SK-N-SH (cell line): ENCODE measurements at regions not wholly inside any gene's neighbourhood (a gene's known extent, or its start where the extent isn't known, plus 50 kb on each side); places are given as distances from the start of the nearest gene placed in this dataset.

Experiments used
- CTCF ChIA-PET: fragments of 300-600, 350-600 bp; formaldehyde crosslinking; extraction: SDS; loops from one replicate; lab custom pipeline; 2021; lab: Yijun Ruan, JAX
- POLR2A ChIA-PET: fragments of 350-600 bp; sonication (Branson Sonifier 250); formaldehyde crosslinking; extraction: SDS; loops from one replicate; lab custom pipeline; 2020; ENCODE audit warnings: antibody characterized with exemption, inconsistent platforms; lab: Yijun Ruan, JAX
- DNase-seq: peaks from one replicate; pipeline ENCODE4 v3.0.0; 2012
- H2AFZ ChIP-seq: fragments of 200-600 bp; sonication (generic); 2 replicates; pipeline ENCODE4 v1.8.1; 2016; ENCODE audit warnings: antibody characterized with exemption, mild to moderate bottlenecking, low read depth
- H3F3A ChIP-seq: fragments of 200-600 bp; sonication (generic); replicated peaks from 2 replicates; pipeline ENCODE3; 2016; ENCODE audit warnings: antibody characterized with exemption, mild to moderate bottlenecking; ENCODE audit not compliant: insufficient read depth
- H3K27ac ChIP-seq, 2 experiments: fragments of 200-500 bp in 1 of 2; fragments of 200-600 bp in 1 of 2; sonication (Bioruptor generic) in 1 of 2; sonication (generic), shearing (Covaris generic) in 1 of 2; 2 replicates each; pipeline versions ENCODE4 v1.5.1 to v1.6.1; 2014 to 2016; ENCODE audit warnings: low read depth in 2 of 2, inconsistent platforms in 1 of 2, low read length in 1 of 2, mild to moderate bottlenecking in 1 of 2, mixed read lengths in 1 of 2
- H3K27me3 ChIP-seq: fragments of 200-600 bp; sonication (generic), shearing (Covaris generic); 2 replicates; pipeline ENCODE4 v1.6.1; 2016; ENCODE audit warnings: mixed run types; ENCODE audit not compliant: insufficient read depth
- H3K36me3 ChIP-seq, 2 experiments: fragments of 200-500 bp in 1 of 2; fragments of 200-600 bp in 1 of 2; sonication (Bioruptor generic) in 1 of 2; sonication (generic) in 1 of 2; replicated peaks in 1 of 2; 2 replicates each; pipeline versions ENCODE3 to v1.5.1; 2014 to 2016; ENCODE audit warnings: low read length in 1 of 2, mild to moderate bottlenecking in 1 of 2; ENCODE audit not compliant: insufficient read depth in 2 of 2, control insufficient read depth in 1 of 2
- H3K4me1 ChIP-seq, 2 experiments: fragments of 200-500 bp in 1 of 2; fragments of 200-600 bp in 1 of 2; sonication (Bioruptor generic) in 1 of 2; sonication (generic), shearing (Covaris generic) in 1 of 2; 2 replicates each; pipeline versions ENCODE4 v1.5.1 to v1.6.1; 2014 to 2016; ENCODE audit warnings: low read depth in 1 of 2, low read length in 1 of 2, mixed run types in 1 of 2; ENCODE audit not compliant: insufficient read depth in 2 of 2, control insufficient read depth in 1 of 2
- H3K4me2 ChIP-seq: fragments of 200-600 bp; sonication (generic), shearing (Covaris generic); 2 replicates; pipeline ENCODE4 v1.6.1; 2017; ENCODE audit warnings: mixed run types
- H3K4me3 ChIP-seq, 2 experiments: fragments of 200-500 bp in 1 of 2; fragments of 200-600 bp in 1 of 2; sonication (Bioruptor generic) in 1 of 2; sonication (generic), shearing (Covaris generic) in 1 of 2; 2 replicates each; pipeline versions ENCODE4 v1.5.1 to v1.8.1; 2014 to 2016; ENCODE audit warnings: low read depth in 2 of 2, inconsistent platforms in 1 of 2, low read length in 1 of 2, mild to moderate bottlenecking in 1 of 2, mixed read lengths in 1 of 2, moderate library complexity in 1 of 2
- H3K79me2 ChIP-seq: fragments of 200-600 bp; sonication (generic); 2 replicates; pipeline ENCODE4 v1.8.1; 2017; ENCODE audit warnings: mild to moderate bottlenecking; ENCODE audit not compliant: insufficient read depth
- H3K9ac ChIP-seq: fragments of 200-600 bp; sonication (generic); 2 replicates; pipeline ENCODE4 v1.6.1; 2017; ENCODE audit warnings: mixed run types
- H3K9me2 ChIP-seq: fragments of 200-600 bp; sonication (generic); 2 replicates; pipeline ENCODE4 v1.6.1; 2017; ENCODE audit warnings: mixed run types
- H3K9me3 ChIP-seq: fragments of 200-600 bp; sonication (generic); 2 replicates; pipeline ENCODE4 v1.6.1; 2017; ENCODE audit warnings: mixed run types, mild to moderate bottlenecking, moderate library complexity
- H4K20me1 ChIP-seq: fragments of 200-600 bp; sonication (generic); 2 replicates; pipeline ENCODE4 v1.6.1; 2017; ENCODE audit warnings: mild to moderate bottlenecking, mixed run types; ENCODE audit not compliant: insufficient read depth
- ELF1 ChIP-seq: IDR thresholded peaks from 2 replicates; pipeline ENCODE4 v1.4.0; 2012
- EP300 ChIP-seq, 2 experiments: IDR thresholded peaks; 2 replicates each; pipeline versions ENCODE4 v1.4.0 to v1.6.1; 2012; ENCODE audit warnings: borderline replicate concordance in 1 of 2, low read depth in 1 of 2, low read length in 1 of 2
- FOSL2 ChIP-seq: IDR thresholded peaks from 2 replicates; pipeline ENCODE4 v1.4.0; 2012; ENCODE audit warnings: low read depth, mild to moderate bottlenecking, moderate library complexity, borderline replicate concordance
- FOXM1 ChIP-seq: IDR thresholded peaks from 2 replicates; pipeline ENCODE4 v1.4.0; 2012; ENCODE audit warnings: low read depth, mild to moderate bottlenecking
- GATA2 ChIP-seq: sonication (generic); formaldehyde crosslinking; IDR thresholded peaks from 2 replicates; pipeline ENCODE4 v1.5.0; 2020; ENCODE audit warnings: mild to moderate bottlenecking, missing genetic modification reagents
- JUND ChIP-seq: IDR thresholded peaks from 2 replicates; pipeline ENCODE4 v1.4.0; 2012
- MEF2A ChIP-seq: IDR thresholded peaks from 2 replicates; pipeline ENCODE4 v1.4.0; 2012; ENCODE audit warnings: low read depth, borderline replicate concordance
- MXI1 ChIP-seq: IDR thresholded peaks from 2 replicates; pipeline ENCODE4 v1.6.1; 2012; ENCODE audit warnings: mild to moderate bottlenecking, low read depth, low read length, improper control_type of control experiment
- POLR2AphosphoS5 ChIP-seq: IDR thresholded peaks from 2 replicates; pipeline ENCODE4 v1.6.1; 2012; ENCODE audit warnings: low read depth, low read length
- RAD21 ChIP-seq: IDR thresholded peaks from 2 replicates; pipeline ENCODE4 v1.6.1; 2012; ENCODE audit warnings: mild to moderate bottlenecking, low read length
- RFX5 ChIP-seq: IDR thresholded peaks from 2 replicates; pipeline ENCODE4 v1.6.1; 2012; ENCODE audit warnings: mild to moderate bottlenecking, improper control_type of control experiment, low read length
- RXRA ChIP-seq: IDR thresholded peaks from 2 replicates; pipeline ENCODE4 v1.4.0; 2012; ENCODE audit warnings: low read depth, mild to moderate bottlenecking, borderline replicate concordance
- SIN3A ChIP-seq: IDR thresholded peaks from 2 replicates; pipeline ENCODE4 v1.6.1; 2012; ENCODE audit warnings: low read depth, mild to moderate bottlenecking, low read length, moderate library complexity, borderline replicate concordance
- SMC3 ChIP-seq: IDR thresholded peaks from 2 replicates; pipeline ENCODE4 v1.6.1; 2012; ENCODE audit warnings: low read depth, low read length, improper control_type of control experiment
- TAF1 ChIP-seq: IDR thresholded peaks from 2 replicates; pipeline ENCODE4 v1.6.1; 2012; ENCODE audit warnings: low read depth, mild to moderate bottlenecking, low read length, moderate library complexity, borderline replicate concordance
- TCF12 ChIP-seq: IDR thresholded peaks from 2 replicates; pipeline ENCODE4 v1.4.0; 2012
- TEAD4 ChIP-seq: IDR thresholded peaks from 2 replicates; pipeline ENCODE4 v1.4.0; 2012; ENCODE audit warnings: mild to moderate bottlenecking, borderline replicate concordance; ENCODE audit not compliant: insufficient read depth
- YY1 ChIP-seq: IDR thresholded peaks from 2 replicates; pipeline ENCODE4 v1.4.0; 2012; ENCODE audit warnings: low read depth, mild to moderate bottlenecking
- WGBS: methylation state at CpG from one replicate; pipeline ENCODE4 v1.1.6; 2017; ENCODE audit warnings: low lambda C conversion rate; 5-methylcytosine and 5-hydroxymethylcytosine counted together
- TF ChIP-seq, protein P1 (sequence below): fragments of 150-350 bp; IDR thresholded peaks from 2 replicates; pipeline ENCODE4 v1.6.1; 2016; ENCODE audit warnings: mild to moderate bottlenecking, low read depth, low read length
- TF ChIP-seq, protein P2 (sequence below): IDR thresholded peaks from 2 replicates; pipeline ENCODE4; 2012
- TF ChIP-seq, protein P3 (sequence below): IDR thresholded peaks from 2 replicates; pipeline ENCODE4 v1.4.0; 2012; ENCODE audit warnings: low read depth, borderline replicate concordance
- TF ChIP-seq, protein P4 (sequence below): fragments of 200-600 bp; sonication (generic); IDR thresholded peaks from 2 replicates; pipeline ENCODE4 v1.6.1; 2017; ENCODE audit warnings: antibody characterized with exemption, mild to moderate bottlenecking, moderate library complexity
- TF ChIP-seq, protein P5 (sequence below): fragments of 150-350 bp; IDR thresholded peaks from 2 replicates; pipeline ENCODE4 v1.6.1; 2017; ENCODE audit warnings: antibody characterized with exemption, low read length, low read depth, borderline replicate concordance
- TF ChIP-seq, protein P6 (sequence below): IDR thresholded peaks from 2 replicates; pipeline ENCODE4 v1.4.0; 2012; ENCODE audit warnings: low read depth

DNA sequence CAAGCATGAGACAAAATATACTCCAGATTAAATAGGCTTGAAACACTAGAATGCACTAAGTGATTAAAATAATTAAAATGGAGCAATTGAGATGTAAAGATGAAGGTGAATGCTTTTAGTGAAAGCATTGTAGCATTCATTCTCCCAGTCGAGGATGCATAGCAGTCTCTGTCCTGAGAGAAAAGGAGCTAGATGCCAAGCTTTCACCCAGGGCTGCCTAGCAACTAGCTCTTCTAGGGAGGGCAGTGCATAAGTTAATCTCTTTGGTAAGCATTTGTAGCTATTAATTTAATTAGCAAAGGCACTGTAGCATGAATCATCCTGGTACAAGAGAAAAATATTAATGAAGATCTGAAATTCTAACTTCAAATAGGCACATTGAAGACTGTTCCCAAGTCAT lies 1014.8 kb downstream of the C4orf33 start:
- Histone ChIP-seq H3K27ac (no peak overlapping the region), H3K9me2 (no peaks in the 10 kb centered on the region), H3K9me3 (no peaks in the 10 kb centered on the region), H2AFZ (no peak overlapping the region), H3F3A (no peaks in the 10 kb centered on the region), H3K36me3 (no peaks in the 10 kb centered on the region), H3K79me2 (no peaks in the 10 kb centered on the region), H3K9ac (no peak overlapping the region), H3K4me3 (no peak overlapping the region), H4K20me1 (no peaks in the 10 kb centered on the region), H3K27me3 (no peaks in the 10 kb centered on the region; the same call in 1 of the 2 replicates), H3K4me1 (no peaks in the 10 kb centered on the region), H3K4me2 (no peak overlapping the region)
- WGBS: 0% methylated on average over 1 of the region's 1 CpG
- TF ChIP-seq, protein P1, sequence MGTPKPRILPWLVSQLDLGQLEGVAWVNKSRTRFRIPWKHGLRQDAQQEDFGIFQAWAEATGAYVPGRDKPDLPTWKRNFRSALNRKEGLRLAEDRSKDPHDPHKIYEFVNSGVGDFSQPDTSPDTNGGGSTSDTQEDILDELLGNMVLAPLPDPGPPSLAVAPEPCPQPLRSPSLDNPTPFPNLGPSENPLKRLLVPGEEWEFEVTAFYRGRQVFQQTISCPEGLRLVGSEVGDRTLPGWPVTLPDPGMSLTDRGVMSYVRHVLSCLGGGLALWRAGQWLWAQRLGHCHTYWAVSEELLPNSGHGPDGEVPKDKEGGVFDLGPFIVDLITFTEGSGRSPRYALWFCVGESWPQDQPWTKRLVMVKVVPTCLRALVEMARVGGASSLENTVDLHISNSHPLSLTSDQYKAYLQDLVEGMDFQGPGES: no peak
- TF ChIP-seq POLR2AphosphoS5 (no peak), TCF12 (no peak), RFX5 (no peak), YY1 (no peak), FOXM1 (no peak), TAF1 (no peak), MXI1 (no peak), RAD21 (no peak), TEAD4 (no peak), RXRA (no peak), ELF1 (no peak)
- TF ChIP-seq, protein P2, sequence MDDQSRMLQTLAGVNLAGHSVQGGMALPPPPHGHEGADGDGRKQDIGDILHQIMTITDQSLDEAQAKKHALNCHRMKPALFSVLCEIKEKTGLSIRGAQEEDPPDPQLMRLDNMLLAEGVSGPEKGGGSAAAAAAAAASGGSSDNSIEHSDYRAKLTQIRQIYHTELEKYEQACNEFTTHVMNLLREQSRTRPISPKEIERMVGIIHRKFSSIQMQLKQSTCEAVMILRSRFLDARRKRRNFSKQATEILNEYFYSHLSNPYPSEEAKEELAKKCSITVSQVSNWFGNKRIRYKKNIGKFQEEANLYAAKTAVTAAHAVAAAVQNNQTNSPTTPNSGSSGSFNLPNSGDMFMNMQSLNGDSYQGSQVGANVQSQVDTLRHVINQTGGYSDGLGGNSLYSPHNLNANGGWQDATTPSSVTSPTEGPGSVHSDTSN: no peak
- TF ChIP-seq, protein P3, sequence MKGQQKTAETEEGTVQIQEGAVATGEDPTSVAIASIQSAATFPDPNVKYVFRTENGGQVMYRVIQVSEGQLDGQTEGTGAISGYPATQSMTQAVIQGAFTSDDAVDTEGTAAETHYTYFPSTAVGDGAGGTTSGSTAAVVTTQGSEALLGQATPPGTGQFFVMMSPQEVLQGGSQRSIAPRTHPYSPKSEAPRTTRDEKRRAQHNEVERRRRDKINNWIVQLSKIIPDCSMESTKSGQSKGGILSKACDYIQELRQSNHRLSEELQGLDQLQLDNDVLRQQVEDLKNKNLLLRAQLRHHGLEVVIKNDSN: no peak
- TF ChIP-seq, protein P4, sequence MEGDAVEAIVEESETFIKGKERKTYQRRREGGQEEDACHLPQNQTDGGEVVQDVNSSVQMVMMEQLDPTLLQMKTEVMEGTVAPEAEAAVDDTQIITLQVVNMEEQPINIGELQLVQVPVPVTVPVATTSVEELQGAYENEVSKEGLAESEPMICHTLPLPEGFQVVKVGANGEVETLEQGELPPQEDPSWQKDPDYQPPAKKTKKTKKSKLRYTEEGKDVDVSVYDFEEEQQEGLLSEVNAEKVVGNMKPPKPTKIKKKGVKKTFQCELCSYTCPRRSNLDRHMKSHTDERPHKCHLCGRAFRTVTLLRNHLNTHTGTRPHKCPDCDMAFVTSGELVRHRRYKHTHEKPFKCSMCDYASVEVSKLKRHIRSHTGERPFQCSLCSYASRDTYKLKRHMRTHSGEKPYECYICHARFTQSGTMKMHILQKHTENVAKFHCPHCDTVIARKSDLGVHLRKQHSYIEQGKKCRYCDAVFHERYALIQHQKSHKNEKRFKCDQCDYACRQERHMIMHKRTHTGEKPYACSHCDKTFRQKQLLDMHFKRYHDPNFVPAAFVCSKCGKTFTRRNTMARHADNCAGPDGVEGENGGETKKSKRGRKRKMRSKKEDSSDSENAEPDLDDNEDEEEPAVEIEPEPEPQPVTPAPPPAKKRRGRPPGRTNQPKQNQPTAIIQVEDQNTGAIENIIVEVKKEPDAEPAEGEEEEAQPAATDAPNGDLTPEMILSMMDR: no peak
- DNase-seq: no peak
- ChIA-PET CTCF (no interaction called here), POLR2A (no interaction called here)

DNA sequence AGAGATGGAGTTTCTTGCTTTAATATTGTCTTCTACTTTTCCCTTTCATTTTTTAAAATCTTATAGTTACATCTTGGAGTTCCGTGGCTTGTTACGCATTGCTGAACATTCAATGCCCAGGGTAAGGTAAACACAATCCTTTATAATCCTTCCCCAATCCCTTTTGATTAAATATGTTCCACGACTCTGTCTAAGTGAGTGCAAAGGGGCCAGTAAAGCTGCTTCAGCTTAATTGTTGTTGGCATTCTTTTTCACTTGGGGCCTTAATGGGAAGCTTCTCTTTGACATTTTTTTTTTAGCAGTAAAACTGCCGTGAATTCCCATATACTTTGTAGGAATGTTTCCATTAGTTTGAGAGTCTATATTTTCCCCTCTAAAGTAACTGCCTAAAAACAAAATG lies 1028.1 kb downstream of the C4orf33 start:
- Histone ChIP-seq H3K79me2 (no peaks in the 10 kb centered on the region), H3K27me3 (no peaks in the 10 kb centered on the region), H3K9ac (no peak overlapping the region), H3K9me2 (no peaks in the 10 kb centered on the region), H3K9me3 (no peaks in the 10 kb centered on the region), H3F3A (no peaks in the 10 kb centered on the region), H4K20me1 (no peaks in the 10 kb centered on the region), H3K36me3 (no peaks in the 10 kb centered on the region), H3K4me2 (no peak overlapping the region), H3K27ac (no peak overlapping the region), H3K4me1 (no peaks in the 10 kb centered on the region), H3K4me3 (no peak overlapping the region), H2AFZ (no peak overlapping the region)
- POLR2A ChIA-PET: no interaction called here
- no peak for DNase-seq
- 28% methylated on average over 4 of the region's 4 CpGs for WGBS
- CTCF ChIA-PET: interaction anchor here (1.2 kb wide), 1 partner anchor 16 kb away, joined by 3 read pairs; no protein-coding TSS in a partner anchor
- TF ChIP-seq, protein P5, sequence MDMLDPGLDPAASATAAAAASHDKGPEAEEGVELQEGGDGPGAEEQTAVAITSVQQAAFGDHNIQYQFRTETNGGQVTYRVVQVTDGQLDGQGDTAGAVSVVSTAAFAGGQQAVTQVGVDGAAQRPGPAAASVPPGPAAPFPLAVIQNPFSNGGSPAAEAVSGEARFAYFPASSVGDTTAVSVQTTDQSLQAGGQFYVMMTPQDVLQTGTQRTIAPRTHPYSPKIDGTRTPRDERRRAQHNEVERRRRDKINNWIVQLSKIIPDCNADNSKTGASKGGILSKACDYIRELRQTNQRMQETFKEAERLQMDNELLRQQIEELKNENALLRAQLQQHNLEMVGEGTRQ: no peak
- TF ChIP-seq SIN3A (no peak), FOSL2 (no peak), GATA2 (no peak), FOXM1 (no peak), EP300 (IDR thresholded peaks at IDR 0.05; ENCODE audit: borderline replicate concordance in 1 of 2, low read depth in 1 of 2, low read length in 1 of 2) (no peak), SMC3 (no peak), RXRA (no peak), MEF2A (no peak), JUND (no peak), TEAD4 (no peak)
- TF ChIP-seq, protein P3: no peak
- TF ChIP-seq, protein P6, sequence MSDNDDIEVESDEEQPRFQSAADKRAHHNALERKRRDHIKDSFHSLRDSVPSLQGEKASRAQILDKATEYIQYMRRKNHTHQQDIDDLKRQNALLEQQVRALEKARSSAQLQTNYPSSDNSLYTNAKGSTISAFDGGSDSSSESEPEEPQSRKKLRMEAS: no peak
